GM23248 (cell line): ENCODE measurements at regions not wholly inside any gene's neighbourhood (a gene's known extent, or its start where the extent isn't known, plus 50 kb on each side); places are given as distances from the start of the nearest gene placed in this dataset.

Experiments used
- DNase-seq: peaks from one replicate; pipeline ENCODE4 v3.0.0-alpha.2; 2015
- H2AFZ ChIP-seq: fragments of 200-600 bp; sonication (generic); 2 replicates; pipeline ENCODE4 v1.6.1; 2016; ENCODE audit warnings: antibody characterized with exemption
- H3F3A ChIP-seq: fragments of 200-600 bp; sonication (generic); 2 replicates; pipeline ENCODE4 v1.6.1; 2016; ENCODE audit warnings: mild to moderate bottlenecking, antibody characterized with exemption, mixed run types; ENCODE audit not compliant: insufficient read depth
- H3K27ac ChIP-seq: fragments of 200-600 bp; sonication (generic); 2 replicates; pipeline ENCODE4 v1.5.1; 2016; ENCODE audit warnings: mild to moderate bottlenecking
- H3K27me3 ChIP-seq: fragments of 200-600 bp; sonication (generic); replicated peaks from 2 replicates; pipeline ENCODE4 v1.6.1; 2016; ENCODE audit warnings: mild to moderate bottlenecking; ENCODE audit not compliant: insufficient read depth
- H3K36me3 ChIP-seq: fragments of 200-600 bp; sonication (generic); 2 replicates; pipeline ENCODE4 v1.6.1; 2016; ENCODE audit warnings: low read depth, mild to moderate bottlenecking
- H3K4me1 ChIP-seq: fragments of 200-600 bp; sonication (generic); 2 replicates; pipeline ENCODE4 v1.6.1; 2016; ENCODE audit warnings: mild to moderate bottlenecking; ENCODE audit not compliant: insufficient read depth
- H3K4me2 ChIP-seq: fragments of 200-600 bp; sonication (generic); one replicate; pipeline ENCODE4 v1.6.1; 2016; ENCODE audit warnings: mild to moderate bottlenecking; ENCODE audit not compliant: unreplicated experiment
- H3K4me3 ChIP-seq: fragments of 200-600 bp; sonication (generic); 2 replicates; pipeline ENCODE4 v1.5.1; 2016; ENCODE audit warnings: mild to moderate bottlenecking
- H3K79me2 ChIP-seq: fragments of 200-600 bp; sonication (generic); 2 replicates; pipeline ENCODE4 v1.6.1; 2016; ENCODE audit warnings: mild to moderate bottlenecking; ENCODE audit not compliant: insufficient read depth
- H3K9ac ChIP-seq: fragments of 200-600 bp; sonication (generic); 2 replicates; pipeline ENCODE4 v1.6.1; 2016; ENCODE audit warnings: mild to moderate bottlenecking
- H3K9me2 ChIP-seq: fragments of 200-600 bp; sonication (generic); 2 replicates; pipeline ENCODE4 v1.6.1; 2016; ENCODE audit warnings: mixed run types, mild to moderate bottlenecking, moderate library complexity; ENCODE audit not compliant: insufficient read depth
- H3K9me3 ChIP-seq: fragments of 200-600 bp; sonication (generic); one replicate; pipeline ENCODE4 v1.6.1; 2017; ENCODE audit warnings: low read depth
- H4K20me1 ChIP-seq: fragments of 200-600 bp; sonication (generic); 2 replicates; pipeline ENCODE4 v1.6.0; 2016; ENCODE audit not compliant: insufficient read depth
- EZH2 ChIP-seq: fragments of 200-600 bp; sonication (generic); IDR thresholded peaks from 2 replicates; pipeline ENCODE4 v1.6.1; 2018; ENCODE audit warnings: antibody characterized with exemption, mild to moderate bottlenecking; ENCODE audit not compliant: insufficient read depth, poor library complexity, severe bottlenecking
- EZH2phosphoT487 ChIP-seq: fragments of 200-600 bp; sonication (generic); IDR thresholded peaks from 2 replicates; pipeline ENCODE4 v1.6.1; 2018; ENCODE audit warnings: antibody characterized with exemption, moderate library complexity, mild to moderate bottlenecking, low read depth; ENCODE audit not compliant: insufficient read depth
- WGBS, 2 experiments: methylation state at CpG; one replicate each; pipeline ENCODE4 v1.1.6; 2015 to 2017; ENCODE audit warnings: low lambda C conversion rate in 2 of 2, low coverage in 1 of 2; ENCODE audit errors: missing lambda C conversion rate in 2 of 2; 5-methylcytosine and 5-hydroxymethylcytosine counted together
- in situ Hi-C: fragments of 300-500 bp; cut with MboI; formaldehyde crosslinking; loops from 2 replicates; pipeline ENCODE4 v1.15.0; 2020

DNA sequence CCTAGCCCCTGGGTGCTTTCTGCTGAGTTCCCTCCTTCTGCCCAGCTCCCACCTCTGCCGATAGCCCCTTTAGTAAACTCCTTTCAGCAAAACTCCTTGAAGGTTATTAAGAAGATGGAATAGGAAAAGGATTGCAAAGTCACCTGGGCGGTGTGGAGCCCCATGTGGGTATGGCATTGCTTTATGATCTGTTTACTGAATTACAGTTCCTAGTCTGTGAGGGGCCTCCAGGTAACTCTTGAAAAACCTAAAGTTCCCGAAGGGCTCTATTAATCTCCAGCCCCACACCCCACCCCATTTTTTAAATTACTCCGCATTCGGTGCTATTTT, 116.9 kb upstream of the UXS1 start:
- H3K36me3 ChIP-seq = no peaks in the 10 kb centered on the region
- H3F3A ChIP-seq = no peaks in the 10 kb centered on the region
- no peaks in the 10 kb centered on the region for H3K27me3 ChIP-seq
- 62 to 63% methylated on average over 5 of the region's 5 CpGs for WGBS, 2 experiments
- in situ Hi-C loops = no loop called here
- H3K9me3 ChIP-seq = no peaks in the 10 kb centered on the region
- H3K4me1 ChIP-seq = no peaks in the 10 kb centered on the region
- no peaks in the 10 kb centered on the region for H4K20me1 ChIP-seq
- no peak overlapping the region for H3K9ac ChIP-seq
- H3K79me2 ChIP-seq = no peaks in the 10 kb centered on the region
- no peak for TF ChIP-seq EZH2
- TF ChIP-seq EZH2phosphoT487 = no peak
- no peaks in the 10 kb centered on the region for H3K9me2 ChIP-seq
- no peak overlapping the region for H2AFZ ChIP-seq
- H3K27ac ChIP-seq = no peak overlapping the region
- no peak for DNase-seq
- no peak overlapping the region for H3K4me2 ChIP-seq
- H3K4me3 ChIP-seq = no peak overlapping the region

DNA sequence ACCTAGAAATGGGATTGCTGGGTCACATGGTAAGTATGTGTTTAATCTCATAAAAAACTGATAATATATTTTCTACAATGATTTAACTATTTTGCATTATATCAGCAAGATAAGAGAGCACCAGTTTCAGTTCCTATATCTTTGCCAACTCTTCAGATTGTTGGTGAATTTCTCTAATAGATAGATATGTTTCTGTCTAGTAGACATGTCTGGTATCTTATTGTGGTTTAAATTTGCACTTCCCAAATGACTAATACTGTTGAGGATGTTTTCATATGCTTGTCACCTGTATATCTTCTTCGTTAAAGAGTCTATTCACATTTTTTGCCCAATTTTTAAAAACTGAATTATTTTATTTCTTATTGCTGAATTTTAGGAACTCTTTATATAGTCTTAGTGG, 113.8 kb upstream of the UXS1 start:
- no peaks in the 10 kb centered on the region for H3K79me2 ChIP-seq
- no peak overlapping the region for H3K4me2 ChIP-seq
- 21 to 29% methylated on average over 1 of the region's 1 CpG for WGBS, 2 experiments
- H3K36me3 ChIP-seq = no peaks in the 10 kb centered on the region
- no peak overlapping the region for H3K4me3 ChIP-seq
- H3K27ac ChIP-seq = no peak overlapping the region
- no peaks in the 10 kb centered on the region for H3K9me3 ChIP-seq
- in situ Hi-C loops = no loop called here
- H3K9ac ChIP-seq = no peak overlapping the region
- no peaks in the 10 kb centered on the region for H3F3A ChIP-seq
- H3K4me1 ChIP-seq = no peaks in the 10 kb centered on the region
- no peak for DNase-seq
- H4K20me1 ChIP-seq = no peaks in the 10 kb centered on the region
- no peak overlapping the region for H2AFZ ChIP-seq
- TF ChIP-seq EZH2 (no peak), EZH2phosphoT487 (no peak)
- H3K9me2 ChIP-seq = no peaks in the 10 kb centered on the region
- H3K27me3 ChIP-seq = no peaks in the 10 kb centered on the region

DNA sequence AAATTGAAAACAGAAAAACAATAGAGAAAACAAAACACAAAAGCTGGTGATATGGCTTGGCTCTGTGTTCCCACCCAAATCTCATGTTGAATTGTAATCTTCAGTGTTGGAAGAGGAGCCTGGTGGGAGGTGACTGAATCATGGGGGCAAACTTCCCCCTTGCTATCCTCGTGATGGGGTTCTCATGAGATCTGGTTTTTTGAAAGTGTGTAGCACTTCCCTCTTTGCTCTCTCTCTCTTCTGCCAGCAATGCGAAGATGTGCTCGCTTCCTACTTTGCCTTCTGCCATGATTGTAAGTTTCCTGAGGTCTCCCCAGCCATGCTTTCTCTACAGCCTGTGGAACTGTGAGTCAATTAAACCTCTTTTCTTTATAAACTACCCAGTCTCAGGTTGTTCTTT, 112.3 kb upstream of the UXS1 start:
- no peaks in the 10 kb centered on the region for H3K36me3 ChIP-seq
- no peaks in the 10 kb centered on the region for H3K79me2 ChIP-seq
- in situ Hi-C loops = no loop called here
- H3K4me2 ChIP-seq = no peak overlapping the region
- no peak overlapping the region for H2AFZ ChIP-seq
- no peak overlapping the region for H3K4me3 ChIP-seq
- H3K4me1 ChIP-seq = no peaks in the 10 kb centered on the region
- H4K20me1 ChIP-seq = no peaks in the 10 kb centered on the region
- no peak overlapping the region for H3K27ac ChIP-seq
- H3F3A ChIP-seq = no peaks in the 10 kb centered on the region
- H3K27me3 ChIP-seq = no peaks in the 10 kb centered on the region
- H3K9me3 ChIP-seq = no peaks in the 10 kb centered on the region
- H3K9me2 ChIP-seq = no peaks in the 10 kb centered on the region
- no peak overlapping the region for H3K9ac ChIP-seq
- no peak for DNase-seq
- no peak for TF ChIP-seq EZH2
- no peak for TF ChIP-seq EZH2phosphoT487
- WGBS, 2 experiments = 30 to 40% methylated on average over 3 of the region's 3 CpGs

DNA sequence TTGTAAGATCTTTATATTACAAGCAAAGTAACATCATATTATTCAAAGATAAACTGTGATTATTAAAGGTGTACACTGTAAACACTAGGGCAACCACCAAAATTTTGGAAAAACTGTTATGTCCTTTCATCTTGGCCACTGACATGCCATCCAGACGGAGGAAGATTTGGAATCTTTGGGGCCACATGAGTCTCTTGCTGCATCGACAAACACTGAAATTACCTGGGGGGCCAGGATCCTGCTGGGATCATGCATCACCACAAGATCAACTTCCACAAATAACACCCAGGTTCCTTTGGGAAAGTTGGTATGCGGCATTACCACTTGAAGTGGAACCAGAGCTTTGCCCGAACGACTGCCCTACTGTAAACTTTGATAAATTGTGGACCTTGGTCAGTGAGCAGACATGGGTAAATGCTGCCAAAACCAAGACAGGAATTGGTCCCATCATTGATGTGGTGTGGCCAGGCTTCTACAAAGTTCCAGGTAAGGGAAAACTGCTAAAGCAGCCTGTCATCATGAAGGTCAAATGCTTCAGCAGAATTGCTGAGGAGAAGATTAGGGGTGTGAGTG, 110.6 kb upstream of the UXS1 start:
- Histone ChIP-seq H3K36me3 (no peaks in the 10 kb centered on the region), H3K9me2 (no peaks in the 10 kb centered on the region), H3K9ac (no peak overlapping the region), H3K9me3 (no peaks in the 10 kb centered on the region), H4K20me1 (no peaks in the 10 kb centered on the region), H3K4me3 (no peak overlapping the region), H3F3A (no peaks in the 10 kb centered on the region), H3K27ac (no peak overlapping the region), H3K79me2 (no peaks in the 10 kb centered on the region), H3K4me2 (no peak overlapping the region), H2AFZ (no peak overlapping the region), H3K4me1 (no peaks in the 10 kb centered on the region), H3K27me3 (no peaks in the 10 kb centered on the region)
- no peak for TF ChIP-seq EZH2phosphoT487
- TF ChIP-seq EZH2 = no peak
- WGBS, 2 experiments = 35 to 37% methylated on average over 5 of the region's 5 CpGs
- in situ Hi-C loops = no loop called here
- DNase-seq = no peak

DNA sequence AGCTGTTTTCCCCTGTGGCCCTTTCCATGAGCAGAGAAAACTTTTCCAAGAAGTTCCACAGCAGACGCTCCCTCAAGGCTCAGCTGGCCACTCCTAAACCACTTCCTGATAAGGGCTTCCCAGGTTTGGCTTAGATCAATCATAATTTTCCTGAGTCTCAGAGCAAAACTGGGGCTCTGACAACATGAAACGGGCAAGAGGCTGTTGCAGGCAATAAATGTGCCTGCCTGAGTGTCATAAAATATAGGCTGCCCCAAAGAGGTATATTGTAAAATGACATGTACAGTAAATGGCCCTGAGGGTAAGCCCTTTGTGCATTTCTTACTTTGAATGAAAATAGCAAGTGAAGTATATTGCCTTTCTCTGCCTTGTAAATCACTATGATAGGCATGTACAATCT, 105.6 kb upstream of the UXS1 start:
- H3K9me2 ChIP-seq = no peaks in the 10 kb centered on the region
- H3K27me3 ChIP-seq = no peaks in the 10 kb centered on the region
- H3K36me3 ChIP-seq = no peaks in the 10 kb centered on the region
- H3K4me3 ChIP-seq = no peak overlapping the region
- no peaks in the 10 kb centered on the region for H3K9me3 ChIP-seq
- no peak overlapping the region for H3K9ac ChIP-seq
- H3K4me1 ChIP-seq = no peaks in the 10 kb centered on the region
- TF ChIP-seq EZH2 (no peak), EZH2phosphoT487 (no peak)
- no peak overlapping the region for H3K4me2 ChIP-seq
- 5 to 12% methylated on average over 2 of the region's 2 CpGs for WGBS, 2 experiments
- H3F3A ChIP-seq = no peaks in the 10 kb centered on the region
- H2AFZ ChIP-seq = no peak overlapping the region
- no peaks in the 10 kb centered on the region for H4K20me1 ChIP-seq
- DNase-seq = no peak
- no peaks in the 10 kb centered on the region for H3K79me2 ChIP-seq
- no peak overlapping the region for H3K27ac ChIP-seq
- in situ Hi-C loops = no loop called here
